Activated naive CD8-positive, alpha-beta T cell treated with anti-CD3 and anti-CD28 coated beads, Interleukin-2, amount 50 U/mL, for 24 hours (primary cell): ENCODE measurements at regions not wholly inside any gene's neighbourhood (a gene's known extent, or its start where the extent isn't known, plus 50 kb on each side); places are given as distances from the start of the nearest gene placed in this dataset.
"Not testable (repeated sequence)": the region's sequence is repeated elsewhere in the genome, so short reads cannot be mapped to it uniquely, and the experiment has no call there.

ENCODE experiments used
- ATAC-seq: fragments of 150-1000 bp; cut with Tn5 transposase; one replicate; pipeline ENCODE4 v1.10.0; 2021
- DNase-seq: peaks from one replicate; pipeline ENCODE4 v3.0.0; 2021
- H3K27ac Mint-ChIP-seq: one replicate; pipeline ENCODE4 v1.8.0; 2021; ENCODE audit warnings: mild to moderate bottlenecking, mixed read lengths
- H3K27me3 Mint-ChIP-seq: one replicate; pipeline ENCODE4 v1.8.0; 2021; ENCODE audit warnings: mixed read lengths
- H3K36me3 Mint-ChIP-seq: one replicate; pipeline ENCODE4 v1.8.0; 2021; ENCODE audit warnings: low read depth, mixed read lengths
- H3K4me1 Mint-ChIP-seq: one replicate; pipeline ENCODE4 v1.8.0; 2021; ENCODE audit warnings: mixed read lengths
- H3K4me3 Mint-ChIP-seq: one replicate; pipeline ENCODE4 v1.8.0; 2021; ENCODE audit warnings: mild to moderate bottlenecking, moderate library complexity, mixed read lengths
- H3K9me3 Mint-ChIP-seq: one replicate; pipeline ENCODE4 v1.8.0; 2021; ENCODE audit warnings: mixed read lengths

- H3K36me3 Mint-ChIP-seq, H3K9me3 Mint-ChIP-seq, H3K27ac Mint-ChIP-seq, DNase-seq, ATAC-seq, H3K4me3 Mint-ChIP-seq, H3K27me3 Mint-ChIP-seq, H3K4me1 Mint-ChIP-seq: not testable (repeated sequence)
Measured at GRCh38 chr10:124319520-124319919, 99.2 kb downstream of the OAT start.

- Mint-ChIP-seq H3K9me3 (no peaks in the 10 kb centered on the region), H3K27ac (no peak overlapping the region), H3K4me1 (no peaks in the 10 kb centered on the region), H3K36me3 (no peaks in the 10 kb centered on the region), H3K27me3 (no peaks in the 10 kb centered on the region), H3K4me3 (no peak overlapping the region)
- no peak for ATAC-seq
- no peak for DNase-seq
Measured at GRCh38 chr10:124318811-124319210, 99.9 kb downstream of the OAT start.

GRCh38 chr10:124318076-124318475, 100.6 kb downstream of the OAT start:
- Mint-ChIP-seq H3K9me3 (no peaks in the 10 kb centered on the region), H3K4me3 (no peak overlapping the region), H3K4me1 (no peaks in the 10 kb centered on the region), H3K27me3 (no peaks in the 10 kb centered on the region), H3K36me3 (no peaks in the 10 kb centered on the region), H3K27ac (no peak overlapping the region)
- DNase-seq = no peak
- ATAC-seq = no peak

- no peaks in the 10 kb centered on the region for H3K9me3 Mint-ChIP-seq
- no peak overlapping the region for H3K4me3 Mint-ChIP-seq
- ATAC-seq (no peak), DNase-seq (no peak)
- H3K27ac Mint-ChIP-seq = no peak overlapping the region
- H3K4me1 Mint-ChIP-seq = no peaks in the 10 kb centered on the region
- H3K36me3 Mint-ChIP-seq = no peaks in the 10 kb centered on the region
- no peaks in the 10 kb centered on the region for H3K27me3 Mint-ChIP-seq
Measured at GRCh38 chr10:124316326-124316725, 102.4 kb downstream of the OAT start.

GRCh38 chr10:124315591-124316270, 103.0 kb downstream of the OAT start:
- Mint-ChIP-seq H3K27me3 (no peaks in the 10 kb centered on the region), H3K36me3 (no peaks in the 10 kb centered on the region), H3K9me3 (no peaks in the 10 kb centered on the region), H3K4me1 (no peaks in the 10 kb centered on the region), H3K4me3 (no peak overlapping the region), H3K27ac (no peak overlapping the region)
- DNase-seq (no peak), ATAC-seq (no peak)

GRCh38 chr10:124313374-124313773, 105.3 kb downstream of the OAT start:
- Mint-ChIP-seq H3K36me3 (no peaks in the 10 kb centered on the region), H3K9me3 (no peaks in the 10 kb centered on the region), H3K4me3 (no peak overlapping the region), H3K4me1 (no peaks in the 10 kb centered on the region), H3K27ac (no peak overlapping the region), H3K27me3 (no peaks in the 10 kb centered on the region)
- no peak for ATAC-seq
- no peak for DNase-seq

GRCh38 chr10:124308811-124309210, 109.9 kb downstream of the OAT start:
- Mint-ChIP-seq H3K36me3 (no peaks in the 10 kb centered on the region), H3K27ac (no peak overlapping the region), H3K27me3 (no peaks in the 10 kb centered on the region), H3K9me3 (no peaks in the 10 kb centered on the region), H3K4me3 (no peak overlapping the region), H3K4me1 (no peaks in the 10 kb centered on the region)
- ATAC-seq = no peak
- no peak for DNase-seq

GRCh38 chr10:124308056-124308645, 110.6 kb downstream of the OAT start:
- Mint-ChIP-seq H3K9me3 (no peaks in the 10 kb centered on the region), H3K4me1 (no peaks in the 10 kb centered on the region), H3K27me3 (no peaks in the 10 kb centered on the region), H3K4me3 (no peak overlapping the region), H3K36me3 (no peaks in the 10 kb centered on the region), H3K27ac (no peak overlapping the region)
- ATAC-seq (no peak), DNase-seq (no peak)

GRCh38 chr10:124307591-124307990, 111.1 kb downstream of the OAT start:
- DNase-seq (no peak), ATAC-seq (no peak)
- H3K27ac Mint-ChIP-seq = no peak overlapping the region
- no peak overlapping the region for H3K4me3 Mint-ChIP-seq
- H3K4me1 Mint-ChIP-seq = no peaks in the 10 kb centered on the region
- H3K9me3 Mint-ChIP-seq = no peaks in the 10 kb centered on the region
- H3K36me3 Mint-ChIP-seq = no peaks in the 10 kb centered on the region
- H3K27me3 Mint-ChIP-seq = no peaks in the 10 kb centered on the region

- no peak for ATAC-seq
- no peaks in the 10 kb centered on the region for H3K4me1 Mint-ChIP-seq
Measured at GRCh38 chr10:124306922-124307371, 111.8 kb downstream of the OAT start.

GRCh38 chr10:124306520-124306919, 112.2 kb downstream of the OAT start:
- Mint-ChIP-seq H3K9me3 (no peaks in the 10 kb centered on the region), H3K27ac (no peak overlapping the region), H3K36me3 (no peaks in the 10 kb centered on the region)

More at GRCh38 chr10:124306922-124307371, 111.8 kb downstream of the OAT start:
- H3K36me3 Mint-ChIP-seq = no peaks in the 10 kb centered on the region
- H3K9me3 Mint-ChIP-seq = no peaks in the 10 kb centered on the region
- H3K27ac Mint-ChIP-seq = no peak overlapping the region
- no peak for DNase-seq
- no peaks in the 10 kb centered on the region for H3K27me3 Mint-ChIP-seq
- no peak overlapping the region for H3K4me3 Mint-ChIP-seq

GRCh38 chr10:124305984-124306383, 112.7 kb downstream of the OAT start:
- no peaks in the 10 kb centered on the region for H3K4me1 Mint-ChIP-seq

More at GRCh38 chr10:124306520-124306919, 112.2 kb downstream of the OAT start:
- no peak for ATAC-seq
- Mint-ChIP-seq H3K4me3 (no peak overlapping the region), H3K4me1 (no peaks in the 10 kb centered on the region), H3K27me3 (no peaks in the 10 kb centered on the region)
- DNase-seq = no peak

GRCh38 chr10:124305131-124305530, 113.6 kb downstream of the OAT start:
- ATAC-seq (no peak), DNase-seq (no peak)
- no peaks in the 10 kb centered on the region for H3K4me1 Mint-ChIP-seq
- no peak overlapping the region for H3K27ac Mint-ChIP-seq
- peaks cover 2% of the 10 kb centered on the region for H3K27me3 Mint-ChIP-seq
- no peak overlapping the region for H3K4me3 Mint-ChIP-seq
- H3K36me3 Mint-ChIP-seq = peaks cover 4% of the 10 kb centered on the region
- H3K9me3 Mint-ChIP-seq = peaks cover 10% of the 10 kb centered on the region

More at GRCh38 chr10:124305984-124306383, 112.7 kb downstream of the OAT start:
- no peak overlapping the region for H3K27ac Mint-ChIP-seq
- DNase-seq (no peak), ATAC-seq (no peak)
- H3K27me3 Mint-ChIP-seq = no peaks in the 10 kb centered on the region
- no peak overlapping the region for H3K4me3 Mint-ChIP-seq
- peaks cover under 1% of the 10 kb centered on the region for H3K36me3 Mint-ChIP-seq
- H3K9me3 Mint-ChIP-seq = peaks cover 2% of the 10 kb centered on the region

GRCh38 chr10:124303662-124304418, 114.9 kb downstream of the OAT start:
- Mint-ChIP-seq H3K4me1 (no peaks in the 10 kb centered on the region), H3K27me3 (peaks cover 2% of the 10 kb centered on the region), H3K9me3 (peaks cover 10% of the 10 kb centered on the region), H3K36me3 (peaks cover 4% of the 10 kb centered on the region), H3K4me3 (no peak overlapping the region), H3K27ac (no peak overlapping the region)
- ATAC-seq = no peak
- no peak for DNase-seq

GRCh38 chr10:124302951-124303505, 115.7 kb downstream of the OAT start:
- DNase-seq = no peak
- Mint-ChIP-seq H3K4me1 (no peaks in the 10 kb centered on the region), H3K4me3 (no peak overlapping the region), H3K27ac (no peak overlapping the region), H3K36me3 (peaks cover 4% of the 10 kb centered on the region), H3K27me3 (peaks cover 2% of the 10 kb centered on the region), H3K9me3 (peaks cover 10% of the 10 kb centered on the region)
- no peak for ATAC-seq
